MM.1S (cell line): ENCODE measurements at regions not wholly inside any gene's neighbourhood (a gene's known extent, or its start where the extent isn't known, plus 50 kb on each side); places are given as distances from the start of the nearest gene placed in this dataset.

Source experiments
- EZH2 ChIP-seq: fragments of 300-600 bp; sonication (generic); optimal IDR thresholded peaks from 2 replicates; pipeline ENCODE3; 2017; ENCODE audit warnings: low read depth, mild to moderate bottlenecking, antibody characterized with exemption, low read length, mixed read lengths
- EZH2phosphoT487 ChIP-seq: fragments of 300-600 bp; sonication (generic); IDR thresholded peaks from 2 replicates; pipeline ENCODE4 v1.6.1; 2018; ENCODE audit warnings: antibody characterized with exemption, low read length
- TF ChIP-seq, protein P1 (sequence below): fragments of 300-600 bp; sonication (generic); IDR thresholded peaks from 2 replicates; pipeline ENCODE4 v1.5.1; 2016; ENCODE audit warnings: antibody characterized with exemption, low read length, mixed read lengths

DNA sequence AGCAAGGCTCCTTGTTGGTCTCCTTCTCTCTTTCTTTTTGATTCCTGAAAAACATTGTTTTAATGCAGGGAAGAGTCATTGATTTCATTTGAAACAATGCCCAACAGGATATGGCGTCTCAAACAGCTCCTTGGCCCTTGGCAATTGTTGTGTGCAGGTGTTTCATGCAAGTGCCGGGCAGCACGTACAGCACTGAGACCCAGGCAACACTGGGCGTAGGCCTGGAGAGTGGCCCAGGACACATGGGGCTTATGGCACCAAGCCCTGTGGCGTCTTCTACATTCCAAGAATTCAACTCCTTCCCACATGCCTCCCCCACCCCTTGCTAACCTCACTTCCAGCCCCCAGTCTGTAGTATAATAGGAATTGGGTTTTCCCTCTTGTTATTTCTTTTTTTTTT lies 230.4 kb downstream of the SPTSSA start:
- TF ChIP-seq, protein P1, sequence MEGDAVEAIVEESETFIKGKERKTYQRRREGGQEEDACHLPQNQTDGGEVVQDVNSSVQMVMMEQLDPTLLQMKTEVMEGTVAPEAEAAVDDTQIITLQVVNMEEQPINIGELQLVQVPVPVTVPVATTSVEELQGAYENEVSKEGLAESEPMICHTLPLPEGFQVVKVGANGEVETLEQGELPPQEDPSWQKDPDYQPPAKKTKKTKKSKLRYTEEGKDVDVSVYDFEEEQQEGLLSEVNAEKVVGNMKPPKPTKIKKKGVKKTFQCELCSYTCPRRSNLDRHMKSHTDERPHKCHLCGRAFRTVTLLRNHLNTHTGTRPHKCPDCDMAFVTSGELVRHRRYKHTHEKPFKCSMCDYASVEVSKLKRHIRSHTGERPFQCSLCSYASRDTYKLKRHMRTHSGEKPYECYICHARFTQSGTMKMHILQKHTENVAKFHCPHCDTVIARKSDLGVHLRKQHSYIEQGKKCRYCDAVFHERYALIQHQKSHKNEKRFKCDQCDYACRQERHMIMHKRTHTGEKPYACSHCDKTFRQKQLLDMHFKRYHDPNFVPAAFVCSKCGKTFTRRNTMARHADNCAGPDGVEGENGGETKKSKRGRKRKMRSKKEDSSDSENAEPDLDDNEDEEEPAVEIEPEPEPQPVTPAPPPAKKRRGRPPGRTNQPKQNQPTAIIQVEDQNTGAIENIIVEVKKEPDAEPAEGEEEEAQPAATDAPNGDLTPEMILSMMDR: no peak
- TF ChIP-seq EZH2 (no peak), EZH2phosphoT487 (no peak)
